ENCODE measurements at regions not wholly inside any gene's neighbourhood (a gene's known extent, or its start where the extent isn't known, plus 50 kb on each side); places are given as distances from the start of the nearest gene placed in this dataset.
"Not testable (repeated sequence)": the region's sequence is repeated elsewhere in the genome, so short reads cannot be mapped to it uniquely, and the experiment has no call there.

DNA sequence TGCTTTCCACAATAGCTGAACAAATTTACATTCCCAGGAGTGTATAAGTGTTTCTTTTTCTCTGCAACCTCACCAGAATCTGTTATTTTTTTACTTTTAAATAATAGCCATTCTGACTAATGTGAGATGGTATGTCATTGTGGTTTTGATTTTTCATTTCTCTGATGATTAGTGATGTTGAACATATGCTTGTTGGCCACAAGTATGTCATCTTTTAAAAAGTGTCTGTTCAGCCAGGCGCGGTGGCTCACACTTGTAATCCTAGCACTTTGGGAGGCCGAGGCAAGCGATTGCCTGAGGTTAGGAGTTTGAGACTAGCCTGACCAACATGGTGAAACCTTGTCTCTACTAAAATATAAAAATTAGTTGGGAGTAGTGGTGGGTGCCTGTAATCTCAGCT, 619.3 kb downstream of the SI start:
- DNase-seq = no peak

DNA sequence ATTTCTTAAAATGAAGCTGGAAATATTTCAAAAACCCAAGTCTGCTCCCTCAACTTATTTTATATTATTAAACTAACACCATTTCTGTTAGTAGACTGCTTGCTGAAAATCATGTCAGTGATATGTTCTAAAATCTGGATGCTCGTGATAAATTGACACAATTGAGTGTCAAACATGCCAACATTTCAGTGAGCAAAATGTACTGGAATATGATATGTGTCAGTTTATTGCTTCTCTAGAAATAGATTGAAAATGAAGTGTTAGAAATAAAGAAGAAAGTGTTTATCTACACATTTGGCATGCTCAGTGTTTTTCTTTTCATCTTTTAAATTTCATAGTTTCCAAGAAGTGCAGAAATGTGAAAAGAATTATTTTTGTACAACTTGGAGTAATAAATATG, 624.6 kb downstream of the SI start:
- DNase-seq = no peak

DNA sequence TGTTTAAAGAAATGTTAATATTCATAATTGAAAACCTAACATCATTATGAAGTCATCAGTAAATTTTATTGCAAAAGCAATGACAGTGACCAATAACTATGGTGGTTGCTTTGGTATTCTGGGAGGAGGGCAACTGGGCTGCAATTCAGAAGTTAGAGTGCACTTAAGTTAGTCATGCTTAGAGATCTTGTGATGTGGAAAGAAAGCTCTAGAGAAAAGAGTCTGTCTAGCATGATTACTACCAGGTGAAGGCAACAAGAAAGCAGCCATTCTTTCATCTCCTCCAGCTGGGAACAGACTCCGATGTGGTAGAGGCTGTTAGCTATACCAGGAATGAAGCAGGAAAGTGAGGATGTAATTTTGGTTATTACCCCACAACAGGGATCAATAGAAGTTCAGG, 625.6 kb downstream of the SI start:
- DNase-seq = no peak

DNA sequence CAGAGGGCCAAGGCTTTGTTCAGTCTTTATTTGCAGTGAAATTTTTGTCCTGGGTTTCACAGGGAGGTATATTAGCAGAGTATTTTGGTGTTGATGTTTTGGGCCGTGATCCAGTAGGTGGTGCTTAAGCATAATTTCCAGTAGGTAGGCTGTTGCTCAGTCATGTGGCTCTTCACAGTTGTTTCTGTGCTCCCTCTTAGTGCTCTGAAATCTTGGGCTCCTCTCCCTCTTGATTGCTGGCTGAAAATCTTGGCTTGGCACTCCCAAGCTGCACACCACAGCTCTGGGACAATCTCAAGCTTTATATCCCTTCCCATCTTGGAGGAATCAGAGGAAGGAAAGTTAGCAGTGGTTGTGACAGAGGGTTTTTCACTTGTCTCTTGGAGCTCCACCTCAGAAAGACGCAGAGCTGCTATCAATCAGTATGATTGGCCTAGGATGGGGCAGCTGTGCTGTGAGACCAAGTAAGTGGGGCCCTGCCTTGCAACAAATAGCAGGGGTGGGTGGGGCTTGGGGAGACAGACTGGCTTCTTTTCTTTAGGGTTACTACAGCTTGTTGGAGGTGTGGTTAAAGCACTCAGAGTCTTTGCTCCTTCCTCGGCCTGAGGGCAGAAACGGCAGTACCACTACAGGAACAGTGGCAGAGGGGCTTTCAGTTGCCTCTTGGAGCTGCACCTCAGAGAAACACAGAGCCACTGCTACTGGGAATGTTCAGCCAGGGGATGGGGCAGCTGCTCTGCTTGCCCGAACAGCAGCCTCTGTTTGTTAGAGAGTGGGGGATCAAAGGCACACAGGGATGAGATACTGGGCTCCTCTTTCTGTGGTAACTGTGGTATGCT, 627.0 kb downstream of the SI start:
- no peak for DNase-seq

DNA sequence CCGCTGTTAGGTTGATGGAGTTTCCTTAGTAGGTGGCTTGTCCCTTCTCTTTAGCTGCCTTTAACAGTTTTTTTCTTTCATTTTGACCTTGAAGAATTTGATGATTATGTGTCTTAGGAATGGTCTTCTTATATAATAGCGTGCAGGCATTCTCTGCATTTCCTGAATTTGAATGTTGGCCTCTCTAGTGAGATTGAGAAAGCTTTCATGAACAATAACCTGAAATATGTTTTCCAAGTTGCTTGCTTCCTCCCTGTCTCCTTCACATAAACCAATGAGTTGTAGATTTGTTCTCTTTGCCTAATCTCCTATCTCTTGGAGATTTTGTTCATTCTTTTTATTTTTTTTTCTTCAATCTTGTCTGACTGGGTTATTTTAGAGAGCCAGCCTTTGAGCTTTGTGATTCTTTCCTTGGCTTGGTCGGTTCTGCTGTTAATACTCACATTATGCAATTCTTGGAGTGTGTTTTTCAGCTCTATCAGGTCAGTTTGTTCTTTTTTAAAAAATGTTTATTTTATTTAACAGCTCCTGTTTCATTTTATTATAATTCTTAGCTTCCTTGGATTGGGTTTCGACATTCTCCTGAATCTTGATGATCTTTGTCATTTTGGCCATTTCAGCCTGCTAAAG, 627.9 kb downstream of the SI start:
- no peak for DNase-seq

DNA sequence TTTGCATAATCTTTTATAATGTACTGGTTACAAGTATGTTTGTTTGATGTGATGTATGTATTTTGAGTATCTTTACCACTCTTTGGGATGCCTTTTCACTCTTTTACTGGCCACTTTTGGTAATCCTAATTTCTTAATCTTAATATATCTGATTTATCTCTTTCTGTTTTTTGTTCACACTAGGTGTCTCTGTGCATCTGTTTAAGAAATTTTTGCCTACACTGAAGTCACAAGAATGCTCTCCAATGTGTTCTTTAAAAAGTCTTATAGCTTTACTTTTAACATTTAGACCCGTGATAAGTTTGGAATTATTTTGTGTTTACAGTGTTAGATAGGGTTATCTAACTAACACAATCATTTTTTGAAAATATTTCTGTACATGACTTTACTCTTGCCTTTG, 659.1 kb downstream of the SI start:
- no peak for DNase-seq

DNA sequence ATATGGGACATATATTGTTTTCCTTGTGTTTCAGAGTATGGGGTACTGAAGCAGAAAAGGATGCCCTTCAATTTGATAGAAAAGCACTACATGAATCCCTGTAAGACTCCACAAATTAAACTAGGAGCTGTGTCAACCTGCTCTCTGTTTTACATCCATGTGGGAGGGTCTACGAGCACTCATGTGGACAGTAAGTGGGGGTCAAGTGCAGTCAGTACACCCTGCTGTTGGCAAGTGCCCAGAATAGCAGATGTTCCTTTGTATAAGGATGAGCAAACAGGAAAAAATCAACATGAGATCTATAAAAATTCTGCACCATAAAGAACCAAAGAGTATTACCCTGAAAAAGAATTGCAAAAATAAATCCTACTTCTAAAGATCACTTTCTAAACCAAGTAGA, 659.9 kb downstream of the SI start:
- DNase-seq = no peak

DNA sequence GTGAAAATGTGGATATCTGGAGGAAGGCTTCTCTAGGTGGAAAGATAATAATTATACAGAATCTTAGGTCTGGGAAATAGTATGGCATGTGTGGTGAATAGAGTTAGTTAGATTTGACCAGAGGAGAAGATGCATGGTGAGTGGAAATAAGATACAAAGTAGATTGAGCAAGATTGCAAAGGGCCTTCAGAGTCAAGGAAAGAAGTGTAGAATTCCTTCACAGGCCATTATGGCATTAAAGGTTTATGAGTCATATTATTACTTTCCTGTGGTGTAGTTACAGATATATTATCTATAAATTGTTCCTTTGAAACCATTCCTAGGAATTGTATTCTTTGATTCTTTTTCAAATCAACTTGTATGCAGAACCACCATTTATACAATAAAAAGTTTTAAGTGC, 660.3 kb downstream of the SI start:
- DNase-seq = no peak

DNA sequence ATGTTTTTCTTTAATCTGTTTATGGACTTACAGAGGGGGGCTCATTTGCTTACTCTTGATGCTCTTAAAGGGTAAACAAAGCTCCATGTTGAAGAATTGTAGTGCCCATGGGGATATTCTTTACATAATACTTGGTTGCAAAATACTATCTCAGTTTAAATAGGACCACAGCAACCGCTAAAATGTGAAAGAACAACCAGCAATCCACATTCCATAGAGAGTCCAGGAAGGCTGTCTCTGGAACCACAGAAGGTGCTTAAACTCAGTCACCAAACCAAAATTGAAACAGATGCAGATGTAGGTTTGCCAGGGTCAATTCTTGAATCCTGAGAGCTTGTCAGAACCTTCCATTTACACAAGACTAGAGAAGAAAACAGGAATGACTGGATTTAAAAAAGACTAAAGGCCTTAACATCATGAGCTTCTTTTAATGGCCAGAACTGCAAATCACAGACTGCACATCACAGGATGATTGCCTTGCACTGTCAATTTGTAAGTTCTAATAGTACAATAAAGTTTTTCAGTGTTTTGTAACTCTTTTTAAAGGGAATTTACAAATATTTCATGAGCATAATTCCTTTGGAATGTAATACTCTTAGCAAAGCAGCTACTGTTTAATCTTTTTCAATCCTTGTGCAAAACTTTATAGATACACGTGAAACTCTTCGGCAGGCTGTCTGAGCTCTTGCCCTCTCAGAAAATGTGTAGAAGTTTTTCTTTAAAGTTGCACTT, 661.6 kb downstream of the SI start:
- no peak for DNase-seq

DNA sequence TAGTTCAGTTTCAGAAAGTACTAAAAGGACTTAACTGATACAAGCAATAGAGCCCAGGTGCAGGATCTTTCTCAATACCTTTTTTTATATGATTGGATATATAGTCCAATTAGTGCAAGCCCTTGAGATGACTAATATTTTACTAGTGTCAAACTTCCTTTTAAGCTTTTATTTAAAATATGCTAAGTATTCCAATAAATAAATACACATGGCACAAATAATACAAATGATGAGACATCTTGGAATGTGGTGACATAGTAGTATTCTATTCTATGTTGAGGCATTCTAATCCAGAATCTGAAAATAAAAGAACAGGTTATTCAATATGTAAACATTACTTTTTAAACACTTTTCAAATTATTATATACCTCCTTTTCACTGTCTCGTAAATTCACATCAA, 670.0 kb downstream of the SI start:
- no peak for DNase-seq

DNA sequence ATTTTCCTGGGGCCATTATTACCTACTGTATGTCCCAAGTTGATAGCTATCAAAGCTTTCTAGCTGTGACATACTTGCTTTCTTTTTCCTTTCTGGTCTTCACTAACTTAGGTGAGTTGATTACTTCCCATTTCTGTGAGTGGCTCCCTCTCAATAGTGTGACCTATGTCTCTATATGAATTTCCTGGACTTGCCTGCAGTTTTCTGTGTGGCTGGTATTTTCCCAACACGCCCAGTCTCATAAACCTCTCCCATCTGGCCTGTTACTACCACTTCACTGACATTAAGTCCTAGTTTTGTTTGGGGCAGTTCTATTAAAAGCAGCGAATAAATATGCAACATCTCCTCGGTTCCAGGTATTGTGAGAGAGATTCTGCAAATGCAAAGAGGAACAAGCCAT, 671.2 kb downstream of the SI start:
- no peak for DNase-seq

DNA sequence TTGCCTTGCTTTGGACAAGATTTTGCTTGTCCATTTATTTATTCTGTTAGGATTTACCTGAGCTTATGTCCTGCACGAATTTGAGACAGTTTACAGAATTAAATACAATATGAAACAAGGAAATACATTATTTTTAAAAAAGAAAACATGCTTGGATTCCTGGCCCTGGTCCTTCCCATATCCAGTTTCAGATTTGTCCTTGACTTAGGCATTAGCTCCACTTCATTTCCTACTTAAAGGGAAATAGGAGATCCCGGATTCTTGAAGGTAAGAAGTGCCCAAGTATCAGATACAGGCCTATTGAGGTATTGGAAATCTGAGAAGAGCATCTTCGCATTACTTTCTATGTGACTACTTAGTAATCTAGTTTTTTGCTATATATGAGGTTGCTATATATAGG, 672.0 kb downstream of the SI start:
- no peak for DNase-seq

DNA sequence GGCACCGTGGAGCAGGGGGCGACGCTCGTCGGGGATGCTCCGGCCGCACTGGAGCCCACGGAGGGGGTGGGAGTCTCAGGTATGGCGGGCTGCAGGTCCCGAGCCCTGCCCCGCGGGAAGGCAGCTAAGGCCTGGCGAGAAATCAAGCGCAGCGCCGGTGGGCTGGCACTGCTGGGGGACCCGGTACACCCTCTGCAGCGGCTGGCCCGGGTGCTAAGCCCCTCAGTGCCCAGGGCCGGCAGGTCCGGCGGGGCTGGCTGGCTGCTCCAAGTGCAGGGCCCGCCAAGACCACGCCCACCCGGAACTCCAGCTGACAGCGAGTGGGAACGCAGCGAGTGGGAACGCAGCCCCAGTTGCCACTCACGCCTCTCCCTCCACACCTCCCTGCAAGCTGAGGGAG, 676.4 kb downstream of the SI start:
- no peak for DNase-seq

DNA sequence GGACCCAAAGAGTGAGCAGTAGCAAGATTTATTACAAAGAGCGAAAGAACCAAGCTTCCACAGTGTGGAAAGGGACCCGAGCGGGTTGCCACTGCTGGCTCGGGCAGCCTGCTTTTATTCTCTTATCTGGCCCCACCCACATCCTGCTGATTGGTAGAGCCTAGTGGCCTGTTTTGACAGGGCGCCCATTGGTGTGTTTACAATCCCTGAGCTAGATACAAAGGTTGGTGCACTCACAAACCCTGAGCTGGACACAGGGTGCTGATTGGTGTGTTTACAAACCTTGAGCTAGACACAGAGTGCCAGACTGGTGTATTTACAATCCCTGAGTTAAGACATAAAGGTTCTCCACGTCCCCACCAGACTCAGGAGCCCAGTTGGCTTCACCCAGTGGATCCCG, 676.9 kb downstream of the SI start:
- DNase-seq = not testable (repeated sequence)

DNA sequence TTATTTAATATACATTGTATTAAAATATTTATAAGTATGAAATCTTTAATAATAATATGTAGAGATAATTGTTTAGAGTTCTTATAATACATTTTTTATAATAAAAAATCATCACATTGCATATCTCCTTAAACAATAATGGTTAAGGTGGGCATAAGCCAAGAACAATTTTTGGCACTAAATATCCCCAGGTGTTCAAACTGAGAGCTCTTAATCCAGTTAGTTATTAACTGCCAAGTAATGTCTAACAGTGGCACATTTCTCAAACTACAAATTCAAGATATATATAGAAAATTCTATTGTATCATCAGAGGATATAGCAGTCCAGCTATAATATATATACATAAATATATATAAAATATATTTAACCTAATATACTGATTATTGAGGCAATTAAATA, 680.8 kb downstream of the SI start:
- DNase-seq = no peak

DNA sequence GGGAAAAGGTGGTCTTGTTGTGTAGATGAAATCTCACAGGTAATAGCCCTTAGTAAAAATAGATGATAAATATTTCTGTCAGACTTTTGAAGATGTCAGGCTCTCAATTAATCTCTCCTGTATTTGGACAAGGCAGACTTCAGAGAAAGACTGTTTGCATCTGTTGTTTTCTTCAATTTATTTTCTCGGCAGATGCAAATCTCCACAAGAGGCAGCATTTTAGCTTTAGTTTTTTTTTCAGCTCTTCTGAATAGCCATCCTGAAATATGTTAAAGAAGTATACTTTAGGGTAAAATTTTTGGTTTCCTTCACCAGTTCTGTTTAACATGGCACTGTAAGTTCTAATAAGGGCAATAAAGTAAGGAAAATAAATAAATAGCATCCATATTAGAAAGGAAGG, 685.1 kb downstream of the SI start:
- no peak for DNase-seq

DNA sequence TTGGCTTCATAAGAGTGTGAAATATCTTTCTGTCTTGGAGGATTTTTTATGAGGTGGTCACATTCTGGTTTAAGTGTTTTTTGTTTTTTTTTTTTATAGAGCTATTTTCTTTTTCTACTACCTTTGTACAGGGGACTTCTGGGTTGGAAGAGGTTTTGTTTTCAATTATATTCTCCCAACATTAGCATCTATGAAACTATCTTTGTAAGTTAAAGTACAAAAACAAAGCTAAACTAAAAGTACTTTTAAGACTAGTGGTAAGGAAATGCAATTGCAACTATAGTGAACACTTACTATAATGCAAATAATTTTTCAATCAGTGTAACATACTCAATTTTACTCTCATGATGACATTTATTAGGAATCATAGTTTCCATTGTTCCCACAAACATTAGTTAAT, 688.2 kb downstream of the SI start:
- no peak for DNase-seq

DNA sequence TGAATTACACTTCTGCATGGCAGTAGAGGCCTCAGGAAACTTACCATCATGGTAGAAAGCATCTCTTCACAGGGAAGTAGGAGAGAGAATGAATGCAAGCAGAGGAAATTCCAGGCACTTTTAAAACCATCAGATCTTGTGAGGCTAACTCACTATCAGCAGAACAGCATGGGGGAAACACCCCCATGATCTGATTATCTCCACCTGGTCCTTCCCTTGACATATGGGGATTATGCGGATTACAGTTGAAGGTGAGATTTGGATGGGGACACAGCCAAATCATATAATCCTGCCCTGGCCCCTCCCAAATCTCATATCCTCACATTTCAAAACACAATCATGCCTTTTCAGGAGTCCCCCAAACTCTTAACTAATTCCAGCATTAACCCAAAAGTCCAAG, 691.1 kb downstream of the SI start:
- no peak for DNase-seq

DNA sequence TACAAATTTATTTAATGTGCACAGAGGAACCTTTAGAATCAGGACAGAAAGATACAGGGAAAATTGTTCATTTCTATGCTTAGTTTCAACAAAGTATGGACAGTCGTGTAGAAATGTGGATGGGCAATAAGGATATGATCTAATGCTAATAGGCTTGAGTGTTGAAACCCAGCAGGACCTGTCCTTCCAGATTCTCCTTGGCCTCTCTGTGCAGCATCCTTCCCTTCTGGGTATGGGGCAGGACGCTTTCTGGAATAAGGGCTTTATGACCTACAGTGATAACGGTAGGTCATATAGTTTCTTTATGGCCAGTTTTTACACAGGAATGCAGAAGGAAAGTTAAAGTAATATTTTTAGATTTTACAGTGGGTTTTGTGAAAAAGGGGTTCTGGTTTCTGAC, 698.1 kb downstream of the SI start:
- no peak for DNase-seq

DNA sequence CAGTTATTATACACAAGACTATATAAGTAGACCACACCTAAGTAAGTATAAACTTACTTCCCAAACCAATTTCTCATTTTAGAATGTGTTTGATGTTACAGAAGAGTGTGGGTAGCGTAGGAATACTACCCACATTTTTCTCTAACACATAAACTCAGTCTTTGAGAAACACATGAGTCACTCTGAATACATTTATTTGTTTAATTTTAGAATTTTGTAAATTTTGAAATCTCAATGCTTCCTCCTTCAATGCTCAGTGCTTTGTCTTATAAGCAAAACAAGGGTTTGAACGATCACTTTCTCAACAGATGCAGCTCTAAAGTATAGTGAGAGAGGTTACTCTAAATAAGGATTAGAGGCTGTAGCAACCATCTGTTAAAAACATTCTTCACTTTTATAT, 700.8 kb downstream of the SI start:
- no peak for DNase-seq

DNA sequence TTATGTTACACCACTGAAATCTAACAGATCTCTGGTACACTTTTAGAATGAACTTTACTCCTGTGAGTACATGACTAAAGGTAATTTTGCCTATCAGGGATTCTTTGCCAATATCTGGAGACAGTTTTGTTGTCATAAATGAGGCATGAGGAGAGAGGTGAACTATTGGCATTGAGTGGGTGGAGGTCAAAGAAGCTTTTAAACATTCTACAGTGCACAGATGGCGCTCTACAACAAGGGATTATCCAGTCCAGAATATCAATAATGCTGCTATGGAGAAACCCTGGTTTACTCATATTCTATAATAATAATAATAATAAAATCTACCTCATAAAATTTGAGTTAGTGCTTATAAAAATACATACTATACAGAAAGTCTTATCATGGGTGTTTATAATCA, 702.3 kb downstream of the SI start:
- DNase-seq = no peak

DNA sequence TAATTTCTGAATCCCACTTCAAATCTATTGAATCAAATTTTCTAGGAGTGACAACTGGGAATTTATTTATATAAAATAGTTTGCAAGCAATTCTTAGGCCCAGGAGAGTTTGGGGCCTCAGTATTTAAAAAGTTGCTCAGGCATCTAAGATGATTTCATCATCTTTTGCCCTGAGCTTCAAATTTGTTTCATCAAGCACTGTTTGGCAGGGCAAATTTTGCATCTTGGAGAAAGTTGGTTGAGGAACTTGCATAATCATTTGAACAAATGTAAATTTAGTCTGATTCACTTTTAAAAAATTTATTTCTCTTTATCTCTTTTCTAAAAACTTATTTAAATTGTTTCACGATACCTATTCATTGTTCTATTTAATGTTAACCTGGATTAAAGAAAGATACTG, 702.8 kb downstream of the SI start:
- DNase-seq = no peak

DNA sequence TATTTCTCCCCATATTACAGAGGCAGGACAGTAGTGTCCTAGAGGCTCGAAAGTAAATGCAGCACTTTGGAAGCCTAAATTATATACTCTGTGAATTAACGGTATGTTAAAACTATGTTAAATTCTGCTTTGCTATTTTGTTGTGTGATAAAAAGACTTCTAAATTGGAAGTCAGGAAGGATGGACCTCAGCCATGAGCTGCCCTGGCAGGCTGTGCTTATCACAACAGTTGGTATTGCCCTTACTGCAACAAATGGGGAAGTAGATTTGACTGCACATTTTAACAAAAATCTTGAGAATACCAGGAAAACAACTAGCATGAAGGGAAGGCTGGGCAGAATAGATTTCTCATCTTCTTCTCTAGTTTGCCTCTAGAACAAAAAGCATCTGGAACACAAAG, 706.6 kb downstream of the SI start:
- DNase-seq = no peak

DNA sequence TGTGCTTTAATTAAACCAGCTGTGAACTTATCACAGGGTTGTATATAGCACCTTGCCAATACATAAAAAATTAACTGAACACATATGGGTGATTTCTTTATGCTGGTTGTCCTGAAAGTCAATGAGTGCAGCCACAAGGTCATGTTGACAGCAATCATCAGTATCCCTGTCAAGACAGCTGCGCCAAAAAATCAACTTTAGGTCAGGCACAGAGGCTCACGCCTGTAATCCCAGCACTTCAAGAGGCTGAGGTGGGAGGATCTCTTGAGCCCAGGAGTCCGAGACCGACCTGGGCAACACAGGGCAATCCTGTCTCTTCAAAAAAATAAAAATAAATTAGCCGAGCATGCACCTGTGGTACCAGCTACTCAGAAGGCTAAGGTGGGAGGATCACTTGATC, 707.3 kb downstream of the SI start:
- DNase-seq = no peak

Data from MV-4-11 (cell line).